ENCODE measurements at regions not wholly inside any gene's neighbourhood (a gene's known extent, or its start where the extent isn't known, plus 50 kb on each side); places are given as distances from the start of the nearest gene placed in this dataset.

- DNase-seq (ENCODE audit: low spot score): no peak
Measured at GRCh38 chr16:73683804-73684203, 612.8 kb upstream of the PSMD7 start.

GRCh38 chr16:73672135-73672534 is 624.2 kb upstream of the ZFHX3 start:
- no peak for DNase-seq (ENCODE audit: low spot score)

GRCh38 chr16:73670836-73671820 is 623.2 kb upstream of the ZFHX3 start:
- DNase-seq (ENCODE audit: low spot score): no peak

GRCh38 chr16:73669535-73670274 is 621.8 kb upstream of the ZFHX3 start:
- no peak for DNase-seq (ENCODE audit: low spot score)

- no peak for DNase-seq (ENCODE audit: low spot score)
Measured at GRCh38 chr16:73663720-73664119, 615.8 kb upstream of the ZFHX3 start.

- DNase-seq (ENCODE audit: low spot score): no peak
Measured at GRCh38 chr16:73636196-73636595, 588.3 kb upstream of the ZFHX3 start.

GRCh38 chr16:73629011-73629410 is 581.1 kb upstream of the ZFHX3 start:
- no peak for DNase-seq (ENCODE audit: low spot score)

- no peak for DNase-seq (ENCODE audit: low spot score)
Measured at GRCh38 chr16:73617738-73618137, 569.8 kb upstream of the ZFHX3 start.

- no peak for DNase-seq (ENCODE audit: low spot score)
Measured at GRCh38 chr16:73616770-73617169, 568.8 kb upstream of the ZFHX3 start.

- DNase-seq (ENCODE audit: low spot score): no peak
Measured at GRCh38 chr16:73616166-73616753, 568.3 kb upstream of the ZFHX3 start.

GRCh38 chr16:73615071-73615940 is 567.4 kb upstream of the ZFHX3 start:
- DNase-seq (ENCODE audit: low spot score): no peak

- DNase-seq (ENCODE audit: low spot score): no peak
Measured at GRCh38 chr16:73614131-73614530, 566.2 kb upstream of the ZFHX3 start.

- DNase-seq (ENCODE audit: low spot score): no peak
Measured at GRCh38 chr16:73610605-73611156, 562.8 kb upstream of the ZFHX3 start.

GRCh38 chr16:73610160-73610559 is 562.2 kb upstream of the ZFHX3 start:
- DNase-seq (ENCODE audit: low spot score): no peak

- DNase-seq (ENCODE audit: low spot score): no peak
Measured at GRCh38 chr16:73608911-73609310, 561.0 kb upstream of the ZFHX3 start.

GRCh38 chr16:73605309-73605708 is 557.4 kb upstream of the ZFHX3 start:
- no peak for DNase-seq (ENCODE audit: low spot score)

GRCh38 chr16:73601911-73602310 is 554.0 kb upstream of the ZFHX3 start:
- DNase-seq (ENCODE audit: low spot score): no peak

GRCh38 chr16:73599870-73600269 is 551.9 kb upstream of the ZFHX3 start:
- no peak for DNase-seq (ENCODE audit: low spot score)

GRCh38 chr16:73599351-73599750 is 551.4 kb upstream of the ZFHX3 start:
- DNase-seq (ENCODE audit: low spot score): no peak

GRCh38 chr16:73584157-73584556 is 536.2 kb upstream of the ZFHX3 start:
- no peak for DNase-seq (ENCODE audit: low spot score)

- no peak for DNase-seq (ENCODE audit: low spot score)
Measured at GRCh38 chr16:73572135-73572828, 524.4 kb upstream of the ZFHX3 start.
